ENCODE measurements at regions not wholly inside any gene's neighbourhood (a gene's known extent, or its start where the extent isn't known, plus 50 kb on each side); places are given as distances from the start of the nearest gene placed in this dataset.

DNA sequence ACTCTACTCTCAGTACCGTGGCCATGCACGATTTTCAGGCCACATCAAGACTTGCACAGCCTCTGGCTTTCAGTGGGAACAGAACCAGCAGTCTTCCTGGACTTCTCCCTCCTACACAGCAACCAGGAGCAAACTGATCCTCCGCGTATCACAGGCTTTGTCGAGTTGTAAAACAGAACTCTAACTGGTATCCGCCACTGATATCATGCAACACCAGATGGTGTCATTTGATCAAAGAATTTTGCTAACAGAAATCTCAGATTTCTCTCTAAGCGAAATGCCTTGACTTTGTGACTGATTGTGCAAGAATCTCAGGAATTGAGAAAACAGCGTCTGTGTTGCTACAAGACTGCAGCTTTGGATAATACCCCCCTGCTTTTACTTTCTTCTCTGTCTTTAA is 85.7 kb downstream of the COPS8 start:
- Histone ChIP-seq H3K9me3 (ENCODE audit: control insufficient read depth in 1 of 2, low read length in 2 of 2) (no peaks in the 10 kb centered on the region), H3K27ac (ENCODE audit: low read depth, low read length) (no peak overlapping the region), H3K4me1 (ENCODE audit: insufficient read depth, low read length) (no peaks in the 10 kb centered on the region), H3K36me3 (ENCODE audit: insufficient read depth, low read length) (no peaks in the 10 kb centered on the region), H3K4me3 (ENCODE audit: low read length in 2 of 2) (no peak overlapping the region), H3K27me3 (ENCODE audit: insufficient read depth, low read length) (no peaks in the 10 kb centered on the region)
- Mint-ChIP-seq H3K4me3 (no peak overlapping the region), H3K27me3 (peaks cover 10 to 24% of the 10 kb centered on the region in 2 donors), H3K36me3 (no peaks in the 10 kb centered on the region), H3K9me3 (peaks cover 0 to 17% (median 6%) of the 10 kb centered on the region in 8 donors), H3K27ac (no peak overlapping the region), H3K4me1 (no peaks in the 10 kb centered on the region)
- ChIA-PET CTCF (ENCODE audit: partially characterized antibody) (no interaction called here), POLR2A (ENCODE audit: partially characterized antibody) (no interaction called here)
- intact Hi-C loops (cut with micrococcal nuclease) = no loop called here
- DNase-seq = no peak

DNA sequence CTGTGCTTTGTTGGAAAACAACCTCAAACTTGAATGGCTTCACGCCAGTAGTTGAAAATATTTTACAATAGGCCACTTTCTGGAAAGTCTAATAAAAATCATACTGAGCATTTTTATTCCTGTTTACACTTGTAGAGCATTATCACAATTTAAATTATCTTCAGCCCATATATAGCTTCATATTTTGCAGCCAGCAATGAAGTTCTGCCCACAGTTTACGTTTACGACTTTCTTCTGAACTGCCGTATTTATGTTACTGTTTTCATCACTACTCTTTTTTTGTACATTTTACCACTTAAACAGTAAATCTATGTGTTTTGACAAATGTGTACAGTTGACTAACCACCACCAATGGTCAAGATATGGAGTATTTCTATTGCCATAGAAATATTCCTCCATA is 86.2 kb downstream of the COPS8 start:
- Mint-ChIP-seq H3K9me3 (peaks cover 0 to 17% (median 6%) of the 10 kb centered on the region in 8 donors), H3K27me3 (peaks cover 13 to 24% of the 10 kb centered on the region in 2 donors), H3K27ac (peak overlapping the region in 1 of 7 donors; percentile 10), H3K36me3 (no peaks in the 10 kb centered on the region), H3K4me3 (no peak overlapping the region), H3K4me1 (no peaks in the 10 kb centered on the region)
- Histone ChIP-seq H3K4me1 (ENCODE audit: insufficient read depth, low read length) (no peaks in the 10 kb centered on the region), H3K27ac (ENCODE audit: low read depth, low read length) (no peak overlapping the region), H3K9me3 (ENCODE audit: control insufficient read depth in 1 of 2, low read length in 2 of 2) (no peaks in the 10 kb centered on the region), H3K27me3 (ENCODE audit: insufficient read depth, low read length) (no peaks in the 10 kb centered on the region), H3K36me3 (ENCODE audit: insufficient read depth, low read length) (no peaks in the 10 kb centered on the region), H3K4me3 (ENCODE audit: low read length in 2 of 2) (no peak overlapping the region)
- intact Hi-C loops (cut with micrococcal nuclease) = no loop called here
- no peak for DNase-seq
- ChIA-PET POLR2A (ENCODE audit: partially characterized antibody) (no interaction called here), CTCF (ENCODE audit: partially characterized antibody) (no interaction called here)

DNA sequence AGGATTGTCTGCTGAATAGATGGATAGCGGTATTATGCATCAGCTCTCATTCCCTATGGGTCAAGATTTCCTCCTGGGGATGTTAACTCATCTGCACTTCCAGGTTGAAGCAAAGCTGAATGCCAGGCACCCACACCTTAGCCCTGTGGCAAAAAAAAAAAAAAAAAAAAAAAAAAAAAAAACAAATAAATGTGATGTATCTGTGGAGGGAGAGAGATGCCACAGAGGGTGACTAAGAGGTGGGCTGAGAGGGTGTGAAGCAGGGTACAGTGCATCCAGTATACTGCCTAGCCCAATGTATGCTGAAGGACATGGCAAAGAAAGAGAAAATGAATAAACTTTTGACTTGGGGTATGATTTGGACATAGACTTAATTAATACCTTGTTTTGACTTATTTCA is 91.4 kb downstream of the COPS8 start:
- Mint-ChIP-seq H3K4me3 (no peak overlapping the region), H3K36me3 (no peaks in the 10 kb centered on the region), H3K27me3 (peaks cover 28 to 30% of the 10 kb centered on the region in 2 donors), H3K27ac (no peak overlapping the region), H3K4me1 (no peaks in the 10 kb centered on the region), H3K9me3 (peaks cover 0 to 5% (median 2%) of the 10 kb centered on the region in 8 donors)
- H3K36me3 ChIP-seq (ENCODE audit: insufficient read depth, low read length) = no peaks in the 10 kb centered on the region
- no peaks in the 10 kb centered on the region for H3K9me3 ChIP-seq (ENCODE audit: control insufficient read depth in 1 of 2, low read length in 2 of 2)
- CTCF ChIA-PET (ENCODE audit: partially characterized antibody) = no interaction called here
- no peak for DNase-seq
- intact Hi-C loops (cut with micrococcal nuclease) = no loop called here
- no peak overlapping the region for H3K4me3 ChIP-seq (ENCODE audit: low read length in 2 of 2)
- H3K4me1 ChIP-seq (ENCODE audit: insufficient read depth, low read length) = no peaks in the 10 kb centered on the region
- H3K27ac ChIP-seq (ENCODE audit: low read depth, low read length) = no peak overlapping the region
- POLR2A ChIA-PET (ENCODE audit: partially characterized antibody) = no interaction called here
- no peaks in the 10 kb centered on the region for H3K27me3 ChIP-seq (ENCODE audit: insufficient read depth, low read length)

DNA sequence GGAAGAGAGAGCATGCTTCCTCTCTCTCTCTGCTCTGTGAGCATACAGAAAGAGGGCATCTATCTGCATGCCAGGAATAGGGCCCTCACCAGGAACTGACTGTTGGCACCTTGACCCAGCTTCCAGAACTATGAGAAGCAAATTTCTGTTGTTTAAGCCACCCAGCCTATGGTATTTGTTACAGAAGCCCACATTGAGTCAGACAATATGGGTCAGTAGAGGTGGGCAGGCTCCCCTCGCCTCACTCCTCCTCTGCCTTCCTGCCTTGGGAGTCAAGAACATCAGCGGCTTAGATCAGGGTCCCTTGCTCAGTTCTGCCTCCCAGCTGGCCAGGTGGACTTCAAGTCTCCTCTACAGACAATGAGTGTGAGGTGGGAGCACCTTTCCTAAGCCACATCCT is 92.3 kb downstream of the COPS8 start:
- H3K27ac ChIP-seq (ENCODE audit: low read depth, low read length) = no peak overlapping the region
- Mint-ChIP-seq H3K9me3 (peaks cover 0 to 5% (median 2%) of the 10 kb centered on the region in 8 donors), H3K4me3 (no peak overlapping the region), H3K36me3 (no peaks in the 10 kb centered on the region), H3K27ac (no peak overlapping the region), H3K4me1 (no peaks in the 10 kb centered on the region), H3K27me3 (peaks cover 26 to 33% of the 10 kb centered on the region in 2 donors)
- CTCF ChIA-PET (ENCODE audit: partially characterized antibody) = no interaction called here
- H3K4me3 ChIP-seq (ENCODE audit: low read length in 2 of 2) = no peak overlapping the region
- intact Hi-C loops (cut with micrococcal nuclease) = no loop called here
- no peak for DNase-seq
- H3K27me3 ChIP-seq (ENCODE audit: insufficient read depth, low read length) = no peaks in the 10 kb centered on the region
- no peaks in the 10 kb centered on the region for H3K9me3 ChIP-seq (ENCODE audit: control insufficient read depth in 1 of 2, low read length in 2 of 2)
- POLR2A ChIA-PET (ENCODE audit: partially characterized antibody) = no interaction called here
- H3K36me3 ChIP-seq (ENCODE audit: insufficient read depth, low read length) = no peaks in the 10 kb centered on the region
- no peaks in the 10 kb centered on the region for H3K4me1 ChIP-seq (ENCODE audit: insufficient read depth, low read length)

DNA sequence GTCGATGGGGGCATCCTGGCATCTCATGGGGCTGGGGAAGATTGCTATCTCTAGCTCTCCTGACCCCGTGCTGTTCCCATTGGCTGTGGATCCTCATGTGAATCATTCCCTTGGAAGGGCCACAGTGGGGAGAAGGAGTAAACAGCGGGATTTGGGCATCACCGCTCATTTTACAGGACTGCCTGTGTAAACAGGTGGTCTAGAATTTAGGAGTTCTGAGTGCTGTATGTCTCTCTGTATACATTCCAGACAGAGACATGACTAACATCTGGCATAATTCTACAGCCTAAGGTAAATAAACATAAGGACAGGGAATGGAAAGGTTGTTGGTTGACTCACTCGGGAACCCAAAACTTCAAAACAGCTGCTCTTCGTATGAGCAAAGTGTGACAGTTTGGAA is 92.7 kb downstream of the COPS8 start:
- H3K27me3 Mint-ChIP-seq = peaks cover 24 to 36% of the 10 kb centered on the region in 2 donors
- POLR2A ChIA-PET (ENCODE audit: partially characterized antibody) = no interaction called here
- H3K27me3 ChIP-seq (ENCODE audit: insufficient read depth, low read length) = no peaks in the 10 kb centered on the region
- H3K4me3 ChIP-seq (ENCODE audit: low read length in 2 of 2) = no peak overlapping the region
- H3K4me3 Mint-ChIP-seq = no peak overlapping the region
- no peak for DNase-seq
- CTCF ChIA-PET (ENCODE audit: partially characterized antibody) = no interaction called here
- H3K9me3 Mint-ChIP-seq = peaks cover 0 to 5% (median 2%) of the 10 kb centered on the region in 8 donors
- H3K27ac ChIP-seq (ENCODE audit: low read depth, low read length) = no peak overlapping the region
- H3K9me3 ChIP-seq (ENCODE audit: control insufficient read depth in 1 of 2, low read length in 2 of 2) = no peaks in the 10 kb centered on the region
- no peaks in the 10 kb centered on the region for H3K36me3 Mint-ChIP-seq
- H3K4me1 ChIP-seq (ENCODE audit: insufficient read depth, low read length) = no peaks in the 10 kb centered on the region
- intact Hi-C loops (cut with micrococcal nuclease) = no loop called here
- H3K4me1 Mint-ChIP-seq = no peaks in the 10 kb centered on the region
- no peak overlapping the region for H3K27ac Mint-ChIP-seq
- H3K36me3 ChIP-seq (ENCODE audit: insufficient read depth, low read length) = no peaks in the 10 kb centered on the region

DNA sequence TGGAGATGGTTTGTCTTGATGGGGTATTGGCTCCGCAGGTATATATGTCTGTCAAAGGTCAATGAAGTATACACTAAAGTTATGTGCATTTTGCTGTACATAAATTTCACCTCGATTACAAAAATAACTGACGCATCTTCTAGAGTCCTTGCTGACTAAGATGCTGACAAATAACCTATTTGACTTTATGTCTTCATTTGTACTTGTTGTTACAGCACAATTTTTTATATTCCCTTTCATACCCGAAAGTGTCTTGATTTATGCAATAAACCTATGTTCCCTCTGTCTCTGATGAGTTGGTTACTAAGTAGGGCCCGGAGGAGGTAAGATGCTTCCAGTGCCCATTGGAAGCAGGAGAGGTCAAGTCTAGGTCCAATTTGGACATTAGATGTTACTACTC is 93.5 kb downstream of the COPS8 start:
- Mint-ChIP-seq H3K27ac (no peak overlapping the region), H3K27me3 (peaks cover 20 to 35% of the 10 kb centered on the region in 2 donors), H3K4me1 (no peaks in the 10 kb centered on the region), H3K9me3 (peaks cover 0 to 5% (median 0%) of the 10 kb centered on the region in 8 donors), H3K4me3 (no peak overlapping the region), H3K36me3 (no peaks in the 10 kb centered on the region)
- H3K36me3 ChIP-seq (ENCODE audit: insufficient read depth, low read length) = no peaks in the 10 kb centered on the region
- no peaks in the 10 kb centered on the region for H3K27me3 ChIP-seq (ENCODE audit: insufficient read depth, low read length)
- intact Hi-C loops (cut with micrococcal nuclease) = no loop called here
- ChIA-PET POLR2A (ENCODE audit: partially characterized antibody) (no interaction called here), CTCF (ENCODE audit: partially characterized antibody) (no interaction called here)
- H3K4me3 ChIP-seq (ENCODE audit: low read length in 2 of 2) = no peak overlapping the region
- H3K9me3 ChIP-seq (ENCODE audit: control insufficient read depth in 1 of 2, low read length in 2 of 2) = no peaks in the 10 kb centered on the region
- H3K4me1 ChIP-seq (ENCODE audit: insufficient read depth, low read length) = no peaks in the 10 kb centered on the region
- no peak overlapping the region for H3K27ac ChIP-seq (ENCODE audit: low read depth, low read length)
- DNase-seq = no peak

DNA sequence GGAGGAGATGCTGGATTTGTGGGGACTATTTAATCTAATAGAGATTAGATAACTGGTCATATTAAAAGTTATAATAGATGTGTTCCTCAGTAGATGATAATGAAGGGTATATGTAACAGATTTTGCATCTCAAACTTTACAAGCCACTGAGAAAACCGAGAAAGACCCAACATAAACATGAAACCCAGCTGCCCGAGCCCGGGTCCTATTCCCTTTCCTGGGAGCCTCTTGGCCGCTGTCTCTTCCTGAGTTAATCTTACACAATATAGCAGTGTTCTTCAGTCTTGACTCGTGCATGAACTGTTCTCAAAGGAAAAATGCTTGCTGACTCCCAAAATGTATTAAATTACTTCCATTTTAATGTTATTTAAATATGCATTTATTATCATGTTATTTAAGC is 94.5 kb downstream of the COPS8 start:
- no peak for DNase-seq
- peaks cover 0 to 3% (median 0%) of the 10 kb centered on the region in 8 donors for H3K9me3 Mint-ChIP-seq
- peaks cover 18 to 42% of the 10 kb centered on the region in 2 donors for H3K27me3 Mint-ChIP-seq
- CTCF ChIA-PET (ENCODE audit: partially characterized antibody) = no interaction called here
- POLR2A ChIA-PET (ENCODE audit: partially characterized antibody) = no interaction called here
- H3K4me3 Mint-ChIP-seq = no peak overlapping the region
- Histone ChIP-seq H3K27me3 (ENCODE audit: insufficient read depth, low read length) (no peaks in the 10 kb centered on the region), H3K4me3 (ENCODE audit: low read length in 2 of 2) (no peak overlapping the region), H3K36me3 (ENCODE audit: insufficient read depth, low read length) (no peaks in the 10 kb centered on the region), H3K27ac (ENCODE audit: low read depth, low read length) (no peak overlapping the region), H3K4me1 (ENCODE audit: insufficient read depth, low read length) (no peaks in the 10 kb centered on the region), H3K9me3 (ENCODE audit: control insufficient read depth in 1 of 2, low read length in 2 of 2) (no peaks in the 10 kb centered on the region)
- H3K4me1 Mint-ChIP-seq = no peaks in the 10 kb centered on the region
- H3K36me3 Mint-ChIP-seq = no peaks in the 10 kb centered on the region
- intact Hi-C loops (cut with micrococcal nuclease) = no loop called here
- no peak overlapping the region for H3K27ac Mint-ChIP-seq

DNA sequence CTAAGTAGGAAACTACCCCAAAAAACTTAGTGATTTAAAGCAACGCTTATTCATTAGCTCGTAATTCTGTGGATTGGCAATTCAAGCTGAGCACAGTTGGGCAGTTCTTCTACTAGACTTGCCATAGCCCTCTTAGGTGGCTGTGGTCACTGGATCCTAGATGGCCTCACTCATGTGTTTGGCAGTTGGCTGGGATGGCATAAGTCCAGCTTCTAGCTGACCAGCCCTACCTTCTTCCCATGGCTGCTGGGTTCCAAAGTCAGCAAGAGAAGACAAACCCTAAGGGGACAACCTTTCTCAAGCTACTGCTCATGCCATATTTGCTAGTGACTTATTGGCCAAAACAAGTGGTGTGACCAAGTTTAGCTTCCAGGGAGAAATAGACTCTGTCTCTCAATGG is 95.3 kb downstream of the COPS8 start:
- intact Hi-C loops (cut with micrococcal nuclease) = no loop called here
- H3K4me3 ChIP-seq (ENCODE audit: low read length in 2 of 2) = no peak overlapping the region
- no peaks in the 10 kb centered on the region for H3K9me3 ChIP-seq (ENCODE audit: control insufficient read depth in 1 of 2, low read length in 2 of 2)
- H3K4me1 ChIP-seq (ENCODE audit: insufficient read depth, low read length) = no peaks in the 10 kb centered on the region
- Mint-ChIP-seq H3K4me3 (no peak overlapping the region), H3K27ac (no peak overlapping the region), H3K36me3 (no peaks in the 10 kb centered on the region), H3K27me3 (peaks cover 14 to 44% of the 10 kb centered on the region in 2 donors), H3K4me1 (no peaks in the 10 kb centered on the region), H3K9me3 (no peaks in the 10 kb centered on the region)
- ChIA-PET POLR2A (ENCODE audit: partially characterized antibody) (no interaction called here), CTCF (ENCODE audit: partially characterized antibody) (no interaction called here)
- H3K27me3 ChIP-seq (ENCODE audit: insufficient read depth, low read length) = no peaks in the 10 kb centered on the region
- H3K36me3 ChIP-seq (ENCODE audit: insufficient read depth, low read length) = no peaks in the 10 kb centered on the region
- no peak overlapping the region for H3K27ac ChIP-seq (ENCODE audit: low read depth, low read length)
- no peak for DNase-seq
